Epithelial cell of prostate (primary cell): ENCODE measurements at regions not wholly inside any gene's neighbourhood (a gene's known extent, or its start where the extent isn't known, plus 50 kb on each side); places are given as distances from the start of the nearest gene placed in this dataset.
"Not testable (repeated sequence)": the region's sequence is repeated elsewhere in the genome, so short reads cannot be mapped to it uniquely, and the experiment has no call there.

ENCODE experiments used
- DNase-seq: peaks from one replicate; pipeline ENCODE4 v3.0.0-alpha.2; 2011; ENCODE audit warnings: low read depth, low spot score
- H3K27ac ChIP-seq: fragments of 450-650 bp; 2 replicates; pipeline ENCODE4 v1.5.1; 2017; ENCODE audit warnings: mild to moderate bottlenecking

DNA sequence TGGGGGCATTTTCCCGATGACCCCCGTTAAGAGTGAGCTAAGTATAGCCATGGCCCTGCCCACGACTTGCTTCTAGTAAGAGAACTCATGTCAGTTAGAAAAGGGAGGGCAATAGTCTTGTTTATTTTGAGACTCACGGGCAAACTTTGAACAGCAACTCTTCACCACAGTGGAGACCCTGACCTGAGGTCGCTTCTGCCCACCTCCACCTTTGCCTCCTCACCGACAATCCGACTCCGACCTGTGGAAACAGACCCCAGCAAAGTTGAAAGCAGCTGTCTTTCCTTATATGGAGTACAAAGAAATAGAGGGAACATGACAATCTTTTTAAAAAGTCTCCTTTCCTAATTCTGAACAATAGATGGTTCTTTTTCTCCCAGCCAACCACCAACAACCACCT lies 155.0 kb upstream of the GCFC2 start:
- DNase-seq = no peak
- H3K27ac ChIP-seq = no peak overlapping the region

GRCh38 chr2:75865083-75865482 lies 154.4 kb upstream of the GCFC2 start:
- no peak for DNase-seq
- H3K27ac ChIP-seq = no peak overlapping the region

DNA sequence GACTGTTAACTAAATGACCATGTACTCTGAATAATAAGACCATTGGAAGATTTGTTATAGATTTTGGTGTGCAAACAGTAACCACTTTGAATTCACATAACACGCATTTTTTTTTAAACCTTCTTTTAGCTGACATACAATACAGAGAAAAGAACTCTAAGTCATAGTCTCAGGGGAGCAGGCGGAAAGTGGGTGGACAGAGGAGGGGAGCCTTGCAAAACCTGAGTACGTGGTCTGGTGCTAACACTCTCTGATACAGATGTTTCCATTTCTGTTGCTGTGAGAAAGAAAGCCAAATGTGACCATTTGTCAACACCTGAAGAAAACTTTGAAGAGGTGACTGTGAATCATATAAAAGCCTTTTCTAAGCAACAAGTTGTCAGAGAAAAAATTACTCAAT lies 151.8 kb upstream of the GCFC2 start:
- no peak overlapping the region for H3K27ac ChIP-seq
- DNase-seq = no peak

DNA sequence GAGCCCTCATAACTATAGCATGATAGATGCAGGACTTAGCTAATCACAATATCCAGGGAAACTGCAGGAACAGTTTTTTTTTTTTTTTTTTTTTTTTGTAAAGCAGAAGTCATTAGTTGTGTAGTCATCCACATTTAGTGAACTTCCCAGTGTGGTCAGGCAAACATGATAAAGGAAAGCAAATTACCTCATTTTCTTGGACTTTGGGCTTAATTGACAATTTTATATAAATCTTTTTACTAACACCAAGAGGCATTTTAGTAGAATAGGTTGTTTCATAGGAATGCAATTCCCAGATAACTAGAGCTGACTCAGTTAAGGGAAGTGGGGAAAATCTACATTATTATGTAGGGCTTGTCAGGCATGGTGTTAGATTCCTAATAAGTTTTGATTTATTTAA lies 142.7 kb upstream of the GCFC2 start:
- no peak overlapping the region for H3K27ac ChIP-seq
- no peak for DNase-seq

DNA sequence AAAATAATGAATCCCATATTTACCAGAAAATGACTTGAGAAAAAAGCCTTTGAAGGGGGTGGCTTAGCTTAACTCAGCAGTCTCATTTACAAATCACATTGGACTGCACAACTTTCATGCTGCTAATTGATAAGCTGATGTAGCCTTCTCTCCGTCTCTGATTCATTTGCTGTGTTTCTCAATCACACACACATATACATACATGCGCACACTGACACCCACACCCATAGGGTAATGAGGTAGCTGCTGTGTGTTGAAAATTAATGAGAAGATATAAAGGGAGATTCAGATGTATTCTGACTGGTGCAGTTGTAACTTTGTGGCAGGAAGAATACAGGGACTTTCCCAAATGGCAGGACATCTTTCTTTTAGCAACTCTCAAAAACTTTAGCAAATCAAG lies 141.9 kb upstream of the GCFC2 start:
- H3K27ac ChIP-seq = no peak overlapping the region
- no peak for DNase-seq

GRCh38 chr2:75846683-75847190 lies 136.0 kb upstream of the GCFC2 start:
- no peak for DNase-seq
- no peak overlapping the region for H3K27ac ChIP-seq

- no peak for DNase-seq
These were observed 133.9 kb upstream of the GCFC2 start for GRCh38 chr2:75844651-75845050.

GRCh38 chr2:75834588-75834987 lies 123.9 kb upstream of the GCFC2 start:
- H3K27ac ChIP-seq, DNase-seq: not testable (repeated sequence)

More at GRCh38 chr2:75844651-75845050, 133.9 kb upstream of the GCFC2 start:
- H3K27ac ChIP-seq = no peak overlapping the region

GRCh38 chr2:75833386-75833785 lies 122.7 kb upstream of the GCFC2 start:
- no peak overlapping the region for H3K27ac ChIP-seq
- peak; percentile 68 for DNase-seq

DNA sequence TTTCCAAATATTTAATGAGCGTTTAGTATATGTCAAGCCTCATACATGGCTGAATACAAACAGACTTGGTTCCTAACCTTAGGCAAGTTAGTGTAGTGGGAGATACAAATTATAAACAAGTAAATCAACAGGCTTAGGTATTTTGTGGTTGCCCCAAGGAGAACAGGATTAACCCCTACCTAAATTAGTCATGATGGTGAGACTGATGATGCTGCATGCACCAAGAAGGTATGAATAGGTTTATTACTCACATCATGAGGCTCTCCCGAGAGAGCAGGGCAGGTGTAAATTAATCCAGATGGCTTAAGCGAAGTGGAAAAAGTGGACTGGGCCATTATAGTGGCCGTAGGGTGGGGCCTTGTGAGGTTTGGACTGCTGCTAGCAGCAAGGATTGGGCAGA lies 118.1 kb upstream of the GCFC2 start:
- H3K27ac ChIP-seq = no peak overlapping the region
- DNase-seq = peak; percentile 70

DNA sequence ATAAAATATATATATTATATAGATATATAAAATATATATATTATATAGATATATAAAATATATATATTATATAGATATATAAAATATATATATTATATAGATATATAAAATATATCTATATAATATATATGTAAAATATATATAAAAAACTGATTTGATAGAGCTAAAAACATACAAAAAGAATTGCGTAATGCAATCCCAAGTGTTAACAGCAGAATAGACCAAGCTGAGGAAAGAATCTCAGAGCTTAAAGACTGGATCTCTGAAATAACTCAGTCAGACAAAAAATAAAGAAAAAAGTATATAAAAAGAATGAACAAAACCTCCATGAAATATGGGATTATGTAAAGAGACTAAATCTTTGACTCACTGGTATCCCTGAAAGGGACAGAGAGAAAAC lies 112.8 kb upstream of the GCFC2 start:
- not testable (repeated sequence) for DNase-seq, H3K27ac ChIP-seq

- no peak for DNase-seq
- H3K27ac ChIP-seq = no peak overlapping the region
These were observed 111.6 kb upstream of the GCFC2 start for GRCh38 chr2:75822336-75822735.

GRCh38 chr2:75820693-75821092 lies 110.0 kb upstream of the GCFC2 start:
- no peak for DNase-seq
- H3K27ac ChIP-seq = no peak overlapping the region

DNA sequence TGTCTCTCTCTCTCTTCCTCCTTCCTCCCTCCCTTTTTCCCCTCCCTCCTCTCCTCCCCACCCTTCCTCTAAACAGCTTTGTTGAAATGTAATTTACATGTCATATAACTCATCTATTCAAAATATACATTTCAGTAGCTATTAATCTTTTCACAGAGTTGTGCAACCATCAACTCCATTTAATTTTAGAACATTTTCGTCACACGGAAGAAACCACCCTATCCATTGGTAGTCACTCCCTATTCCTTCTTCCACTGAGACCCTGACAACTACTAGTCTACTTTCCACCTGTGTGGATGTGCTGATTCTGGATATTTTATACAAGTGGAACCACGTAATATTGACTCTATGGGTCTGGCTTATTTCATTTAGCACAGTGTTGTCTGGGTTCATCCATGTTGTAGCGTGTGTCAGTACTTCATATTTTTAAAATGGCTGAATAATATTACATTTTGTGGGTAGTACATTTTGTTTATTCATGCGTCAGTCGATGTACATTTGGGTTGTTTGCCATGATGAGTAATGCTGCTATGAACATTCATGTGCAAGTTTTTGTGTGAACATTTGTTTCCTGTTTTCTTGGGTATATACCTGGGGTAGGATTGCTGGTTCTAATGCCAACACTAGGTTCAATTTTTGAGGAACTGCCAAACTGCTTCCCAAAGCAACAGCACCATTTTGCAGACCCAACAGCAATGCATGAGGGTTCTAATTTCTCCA lies 100.1 kb upstream of the GCFC2 start:
- no peak for DNase-seq
- peak overlapping the region; percentile 65 for H3K27ac ChIP-seq

DNA sequence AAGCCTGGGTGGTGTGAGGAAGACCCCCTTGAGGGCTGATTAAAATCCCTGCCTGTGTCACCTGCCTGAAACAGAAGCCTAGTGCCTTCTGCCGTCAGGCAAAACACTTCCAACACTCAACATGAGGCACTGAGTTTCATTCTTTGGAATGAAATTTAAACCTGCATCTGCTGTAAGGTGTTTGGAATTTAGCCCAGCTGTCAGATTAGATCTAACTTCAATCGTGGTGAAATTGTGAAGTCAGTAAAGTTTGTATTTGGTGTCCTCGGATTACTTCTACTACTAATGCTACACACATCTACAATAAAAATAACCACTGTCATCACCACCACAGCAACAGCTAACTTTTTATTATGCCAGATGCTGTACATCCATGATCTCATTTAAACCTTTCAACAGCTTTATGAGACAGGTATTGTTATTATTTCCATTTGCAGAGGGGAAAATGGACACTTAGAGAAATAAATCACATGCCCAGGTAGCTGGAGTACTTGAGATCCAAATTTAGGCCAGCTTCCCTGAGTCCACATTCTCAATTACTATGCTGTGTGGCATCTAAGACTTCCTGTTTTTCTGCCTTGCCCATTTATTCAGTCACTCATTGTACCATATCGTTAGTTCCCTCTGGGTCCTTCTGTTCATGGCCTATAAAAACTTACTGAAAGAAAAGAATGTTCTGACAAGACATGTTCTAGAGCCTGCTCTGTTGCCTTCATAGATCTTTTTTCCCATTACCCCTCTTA lies 98.2 kb upstream of the GCFC2 start:
- peak overlapping the region; percentile 65 for H3K27ac ChIP-seq
- no peak for DNase-seq

GRCh38 chr2:75807992-75808391 lies 97.3 kb upstream of the GCFC2 start:
- peak; percentile 91 for DNase-seq
- peak overlapping the region; percentile 65 for H3K27ac ChIP-seq

DNA sequence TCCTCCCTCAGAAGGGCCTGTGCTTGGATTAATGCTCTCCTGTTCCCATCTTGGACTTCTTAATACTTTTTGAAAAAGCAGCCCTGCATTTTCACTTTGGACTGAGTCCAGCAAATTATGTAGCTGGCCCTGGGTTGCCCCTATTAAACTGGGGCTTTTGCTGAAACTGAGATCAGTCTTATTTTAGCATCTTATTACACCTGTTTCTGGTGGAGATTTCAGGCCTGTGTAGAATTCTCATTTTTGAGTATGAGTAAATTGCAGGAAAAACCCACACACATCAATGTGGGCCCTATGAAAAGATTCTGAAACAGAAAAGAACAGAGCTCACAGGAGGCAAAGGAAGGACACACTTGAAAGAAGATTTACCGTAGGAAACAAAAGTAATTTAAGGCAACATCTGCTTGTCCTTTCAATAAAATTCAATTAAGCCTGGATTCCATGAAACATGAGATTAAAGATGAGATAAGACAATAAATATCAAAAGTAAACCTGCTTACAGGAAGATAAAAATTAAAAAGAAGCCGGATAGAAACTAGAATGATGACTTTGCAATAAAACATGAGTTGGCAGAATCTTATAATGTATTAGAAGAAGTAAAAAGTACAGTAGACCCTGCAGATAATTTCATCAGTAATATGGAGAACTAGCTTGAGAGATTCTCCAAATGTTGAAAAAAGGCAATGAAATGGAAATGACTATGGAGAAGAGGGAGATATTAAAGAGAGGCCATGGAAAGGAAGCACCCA lies 90.7 kb upstream of the GCFC2 start:
- no peak overlapping the region for H3K27ac ChIP-seq
- DNase-seq = no peak

DNA sequence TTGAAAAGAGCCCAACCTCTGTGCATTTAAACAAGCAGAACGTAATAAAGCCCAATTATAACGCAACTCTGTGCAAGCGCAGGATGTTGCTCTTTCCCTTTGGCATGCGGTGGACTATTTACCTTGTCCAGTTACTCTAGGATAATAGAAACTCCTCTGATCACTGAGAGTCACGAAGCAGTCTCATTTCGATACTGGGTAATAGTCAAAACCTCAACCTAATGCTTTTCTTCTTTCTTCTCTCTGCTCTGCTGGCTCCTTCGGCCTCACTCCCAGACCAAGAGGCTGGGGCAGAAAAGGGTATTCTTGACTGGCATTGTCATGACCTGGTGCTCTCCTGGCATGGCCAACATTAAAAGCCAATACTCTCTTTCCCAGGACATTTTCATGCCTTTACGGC lies 89.7 kb upstream of the GCFC2 start:
- no peak for DNase-seq
- no peak overlapping the region for H3K27ac ChIP-seq

DNA sequence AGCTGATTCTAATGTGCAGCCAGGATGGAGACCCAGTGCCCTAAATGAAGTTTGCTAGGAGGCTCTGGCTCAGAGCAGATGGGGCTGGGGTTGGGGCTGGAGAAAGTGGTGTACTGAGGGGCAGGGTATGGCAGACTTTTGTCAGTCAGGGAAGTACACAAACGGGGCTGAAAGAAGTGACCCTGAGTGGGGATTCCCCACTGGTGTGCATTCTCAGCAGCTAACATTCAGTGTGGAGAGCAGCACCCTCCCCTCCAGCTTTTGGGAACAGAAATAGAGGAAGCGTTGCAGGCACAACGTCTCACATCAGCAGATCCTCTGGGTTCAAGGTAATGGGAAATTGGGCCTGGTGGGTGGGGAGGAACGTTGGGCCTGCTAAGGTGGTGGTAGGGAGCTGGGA lies 89.1 kb upstream of the GCFC2 start:
- DNase-seq = no peak
- H3K27ac ChIP-seq = no peak overlapping the region

DNA sequence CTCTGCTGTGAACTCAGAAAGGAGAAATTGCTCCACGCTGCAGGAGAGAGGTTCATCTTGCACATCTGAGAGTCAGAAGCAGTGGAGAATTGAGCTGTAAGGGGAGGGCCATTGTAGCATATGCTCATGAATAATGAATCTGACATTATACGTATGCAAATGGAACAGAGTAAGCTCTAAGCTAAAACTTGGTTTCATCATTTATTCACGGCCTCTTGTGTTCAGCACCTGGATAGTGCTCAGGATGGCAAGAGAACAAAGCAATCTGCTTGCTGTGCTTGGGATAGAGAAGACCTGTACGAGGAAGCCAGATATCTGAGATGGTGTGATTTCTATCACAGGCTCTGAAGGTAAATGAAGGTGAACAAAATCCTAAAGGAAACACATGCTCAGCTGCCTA lies 87.9 kb upstream of the GCFC2 start:
- no peak overlapping the region for H3K27ac ChIP-seq
- no peak for DNase-seq

GRCh38 chr2:75792996-75793395 lies 82.3 kb upstream of the GCFC2 start:
- DNase-seq = no peak

More at GRCh38 chr2:75792996-75793395, 82.3 kb upstream of the GCFC2 start:
- H3K27ac ChIP-seq = no peak overlapping the region
